Stomach (tissue), 8 donors: ENCODE measurements at regions not wholly inside any gene's neighbourhood (a gene's known extent, or its start where the extent isn't known, plus 50 kb on each side); places are given as distances from the start of the nearest gene placed in this dataset.

ENCODE experiments used
- DNase-seq, 2 donors: peaks; one replicate each; pipeline versions ENCODE4 v3.0.0 to v3.0.0-alpha.2; 2013 to 2019
- H3K27ac ChIP-seq, 5 donors: fragments of 200-600 bp in 4 of 5; sonication (generic) in 4 of 5; one replicate each; pipeline ENCODE4 v1.5.1; 2013 to 2019; ENCODE audit warnings: mild to moderate bottlenecking in 1 of 5, moderate library complexity in 1 of 5
- H3K27me3 ChIP-seq, 3 donors: fragments of 200-600 bp; sonication (generic); one replicate each; pipeline ENCODE4 v1.5.1; 2017 to 2019; ENCODE audit warnings: mixed run types in 1 of 3
- H3K36me3 ChIP-seq, 4 donors: fragments of 200-600 bp; sonication (generic); 1 replicate in 3 of 4; 2 replicates in 1 of 4; pipeline ENCODE4 v1.5.1; 2016 to 2019
- H3K4me1 ChIP-seq, 4 donors: fragments of 200-600 bp; sonication (generic); one replicate each; pipeline ENCODE4 v1.5.1; 2016 to 2019
- H3K4me3 ChIP-seq, 4 donors: fragments of 200-600 bp; sonication (generic) in 3 of 4; one replicate each; pipeline ENCODE4 v1.5.1; 2016 to 2019; ENCODE audit warnings: mild to moderate bottlenecking in 1 of 4
- H3K9me3 ChIP-seq, 4 donors: fragments of 200-600 bp; sonication (generic); one replicate each; pipeline ENCODE4 v1.5.1; 2016 to 2019
- EP300 ChIP-seq: sonication (generic); formaldehyde crosslinking; IDR thresholded peaks from one replicate; pipeline ENCODE4 v1.6.1; 2017; ENCODE audit warnings: antibody characterized with exemption
- POLR2A ChIP-seq, 4 donors: fragments of 450-650 bp; IDR thresholded peaks; one replicate each; pipeline ENCODE4 v1.6.1; 2016; ENCODE audit warnings: antibody characterized with exemption in 4 of 4, control low read depth in 2 of 4, mild to moderate bottlenecking in 1 of 4, moderate library complexity in 1 of 4
- POLR2AphosphoS5 ChIP-seq, 3 donors: sonication (generic); formaldehyde crosslinking; IDR thresholded peaks; one replicate each; pipeline ENCODE4 v1.6.1; 2016; ENCODE audit warnings: antibody characterized with exemption in 3 of 3
- WGBS, 5 donors: extraction: QIAGEN DNeasy Blood & Tissue Kit in 3 of 5; methylation state at CpG; one replicate each; pipeline versions ENCODE4 v1.1.5 to v1.1.7; 2013 to 2018; 5-methylcytosine and 5-hydroxymethylcytosine counted together
- intact Hi-C: fragments of 100-400 bp; cut with DNase I; formaldehyde crosslinking; loops from one replicate; pipeline ENCODE4 v1.15.1; 2023; ENCODE audit warnings: low total_unique reads
- TF ChIP-seq, protein P1 (sequence below), 7 experiments: fragments of 450-650 bp in 4 of 7; fragments of 200-600 bp in 3 of 7; sonication (generic) in 3 of 7; IDR thresholded peaks; one replicate each; pipeline ENCODE4 v1.5.1; 2016 to 2019; ENCODE audit warnings: antibody characterized with exemption in 7 of 7, control low read depth in 2 of 7, mild to moderate bottlenecking in 1 of 7
- donor health status: healthy with polysubstance abuse.
- donor health status: Bipolar disorder and iron deficiency.
- donor health status: healthy.

- Histone ChIP-seq H3K9me3 (no peaks in the 10 kb centered on the region), H3K36me3 (no peaks in the 10 kb centered on the region), H3K4me1 (no peaks in the 10 kb centered on the region), H3K27me3 (no peaks in the 10 kb centered on the region), H3K4me3 (no peak overlapping the region), H3K27ac (no peak overlapping the region)
- intact Hi-C loops: no loop called here
- no peak for TF ChIP-seq EP300
- TF ChIP-seq, protein P1, sequence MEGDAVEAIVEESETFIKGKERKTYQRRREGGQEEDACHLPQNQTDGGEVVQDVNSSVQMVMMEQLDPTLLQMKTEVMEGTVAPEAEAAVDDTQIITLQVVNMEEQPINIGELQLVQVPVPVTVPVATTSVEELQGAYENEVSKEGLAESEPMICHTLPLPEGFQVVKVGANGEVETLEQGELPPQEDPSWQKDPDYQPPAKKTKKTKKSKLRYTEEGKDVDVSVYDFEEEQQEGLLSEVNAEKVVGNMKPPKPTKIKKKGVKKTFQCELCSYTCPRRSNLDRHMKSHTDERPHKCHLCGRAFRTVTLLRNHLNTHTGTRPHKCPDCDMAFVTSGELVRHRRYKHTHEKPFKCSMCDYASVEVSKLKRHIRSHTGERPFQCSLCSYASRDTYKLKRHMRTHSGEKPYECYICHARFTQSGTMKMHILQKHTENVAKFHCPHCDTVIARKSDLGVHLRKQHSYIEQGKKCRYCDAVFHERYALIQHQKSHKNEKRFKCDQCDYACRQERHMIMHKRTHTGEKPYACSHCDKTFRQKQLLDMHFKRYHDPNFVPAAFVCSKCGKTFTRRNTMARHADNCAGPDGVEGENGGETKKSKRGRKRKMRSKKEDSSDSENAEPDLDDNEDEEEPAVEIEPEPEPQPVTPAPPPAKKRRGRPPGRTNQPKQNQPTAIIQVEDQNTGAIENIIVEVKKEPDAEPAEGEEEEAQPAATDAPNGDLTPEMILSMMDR (IDR thresholded peaks at IDR 0.05): no peak
- no peak for DNase-seq
- WGBS, 5 donors: 73 to 93% (median 82%) methylated on average over 2 of the region's 2 CpGs
Measured at GRCh38 chr5:159837860-159838259, 78.4 kb upstream of the ADRA1B start.

GRCh38 chr5:159838551-159839222, 77.6 kb upstream of the ADRA1B start:
- TF ChIP-seq POLR2A (IDR thresholded peaks at IDR 0.05) (no peak), EP300 (no peak), POLR2AphosphoS5 (IDR thresholded peaks at IDR 0.05) (no peak)
- TF ChIP-seq, protein P1 (IDR thresholded peaks at IDR 0.05): no peak
- DNase-seq: no peak
- intact Hi-C loops: no loop called here
- WGBS, 5 donors: 69 to 76% (median 71%) methylated on average over 8 of the region's 8 CpGs
- H3K4me3 ChIP-seq: no peak overlapping the region
- H3K36me3 ChIP-seq: no peaks in the 10 kb centered on the region
- H3K27ac ChIP-seq: no peak overlapping the region
- no peaks in the 10 kb centered on the region for H3K4me1 ChIP-seq
- no peaks in the 10 kb centered on the region for H3K27me3 ChIP-seq
- no peaks in the 10 kb centered on the region for H3K9me3 ChIP-seq

DNA sequence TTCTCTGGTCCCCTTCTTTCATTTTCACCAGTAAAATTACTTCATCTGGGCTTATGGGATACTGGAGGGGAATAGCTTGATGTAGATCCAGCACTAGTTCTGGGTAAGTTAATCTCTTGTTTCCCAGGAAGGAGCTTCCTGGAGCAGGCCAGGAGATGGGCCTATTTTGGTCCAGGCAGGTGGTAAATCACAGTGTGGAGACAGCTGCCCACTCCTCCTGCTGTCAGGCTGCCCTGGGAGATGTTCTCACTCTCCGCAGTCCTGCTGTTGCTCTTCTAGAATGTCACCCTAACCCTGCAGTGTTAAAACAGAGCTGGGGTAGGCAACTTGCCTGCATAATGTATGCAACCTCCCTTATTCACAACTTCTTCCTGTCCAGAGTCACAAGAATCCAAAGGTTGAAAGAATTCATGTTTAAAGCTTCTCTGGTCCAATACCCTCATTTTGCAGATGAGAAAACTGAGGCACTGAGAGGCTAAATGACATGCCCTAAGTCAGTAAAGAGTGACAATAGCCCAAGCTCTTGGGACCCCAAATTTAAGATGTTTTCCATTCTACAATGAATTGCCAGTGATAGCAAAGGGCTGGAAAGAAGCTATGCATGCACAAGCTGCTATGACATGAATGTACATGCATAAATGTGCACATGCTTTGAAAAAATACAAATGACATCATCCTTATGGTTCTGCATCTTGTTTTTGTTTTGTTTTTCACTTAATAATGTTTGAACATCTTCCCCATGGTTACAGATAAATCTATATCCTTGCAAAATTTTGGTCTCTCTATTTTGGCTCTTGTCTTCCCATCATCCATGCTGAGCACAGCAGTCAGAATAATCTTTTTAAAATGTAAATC, 71.8 kb upstream of the ADRA1B start:
- TF ChIP-seq, protein P1 (IDR thresholded peaks at IDR 0.05): no peak
- TF ChIP-seq EP300 (no peak), POLR2AphosphoS5 (IDR thresholded peaks at IDR 0.05) (no peak), POLR2A (IDR thresholded peaks at IDR 0.05) (no peak)
- intact Hi-C loops: no loop called here
- H3K27me3 ChIP-seq: no peaks in the 10 kb centered on the region
- 82 to 92% (median 90%) methylated on average over 1 of the region's 1 CpG for WGBS, 5 donors
- DNase-seq: no peak
- no peaks in the 10 kb centered on the region for H3K4me1 ChIP-seq
- H3K9me3 ChIP-seq: no peaks in the 10 kb centered on the region
- no peak overlapping the region for H3K27ac ChIP-seq
- H3K4me3 ChIP-seq: no peak overlapping the region
- H3K36me3 ChIP-seq: no peaks in the 10 kb centered on the region

- no peaks in the 10 kb centered on the region for H3K4me1 ChIP-seq
- no peak overlapping the region for H3K27ac ChIP-seq
- no peaks in the 10 kb centered on the region for H3K9me3 ChIP-seq
- H3K27me3 ChIP-seq: no peaks in the 10 kb centered on the region
- intact Hi-C loops: no loop called here
- H3K36me3 ChIP-seq: no peaks in the 10 kb centered on the region
- H3K4me3 ChIP-seq: no peak overlapping the region
- TF ChIP-seq, protein P1 (IDR thresholded peaks at IDR 0.05): no peak
- TF ChIP-seq EP300: no peak
- TF ChIP-seq POLR2AphosphoS5 (IDR thresholded peaks at IDR 0.05): no peak
- TF ChIP-seq POLR2A (IDR thresholded peaks at IDR 0.05): no peak
- no peak for DNase-seq
- 81 to 97% (median 91%) methylated on average over 3 of the region's 3 CpGs for WGBS, 5 donors
Measured at GRCh38 chr5:159849437-159850083, 66.7 kb upstream of the ADRA1B start.
